Progenitor cell of endocrine pancreas (in vitro differentiated cells): ENCODE measurements at regions not wholly inside any gene's neighbourhood (a gene's known extent, or its start where the extent isn't known, plus 50 kb on each side); places are given as distances from the start of the nearest gene placed in this dataset.

Experiments used
- DNase-seq: peaks from one replicate; pipeline ENCODE4 v3.0.0; 2021; ENCODE audit warnings: low spot score; ENCODE audit not compliant: unreplicated experiment
- H3K27ac Mint-ChIP-seq: 2 replicates; pipeline ENCODE4 v1.8.0; 2021; ENCODE audit warnings: mild to moderate bottlenecking, moderate library complexity, mixed read lengths
- H3K27me3 Mint-ChIP-seq: 2 replicates; pipeline ENCODE4 v1.8.0; 2021; ENCODE audit warnings: mixed read lengths
- H3K36me3 Mint-ChIP-seq: 2 replicates; pipeline ENCODE4 v1.8.0; 2022; ENCODE audit warnings: mixed read lengths; ENCODE audit not compliant: insufficient read depth
- H3K4me1 Mint-ChIP-seq: 2 replicates; pipeline ENCODE4 v1.8.0; 2021; ENCODE audit warnings: low read depth, mixed read lengths
- H3K4me3 Mint-ChIP-seq: 2 replicates; pipeline ENCODE4 v1.8.0; 2021; ENCODE audit warnings: low read depth, mild to moderate bottlenecking, moderate library complexity, mixed read lengths
- H3K9me3 Mint-ChIP-seq: 2 replicates; pipeline ENCODE4 v1.8.0; 2021; ENCODE audit warnings: low read depth, mixed read lengths
- TF ChIP-seq, protein P1 (sequence below): fragments of 200-600 bp; sonication (generic); IDR thresholded peaks from one replicate; pipeline ENCODE4 v1.5.0; 2021; ENCODE audit warnings: antibody characterized with exemption, mild to moderate bottlenecking; ENCODE audit not compliant: unreplicated experiment

DNA sequence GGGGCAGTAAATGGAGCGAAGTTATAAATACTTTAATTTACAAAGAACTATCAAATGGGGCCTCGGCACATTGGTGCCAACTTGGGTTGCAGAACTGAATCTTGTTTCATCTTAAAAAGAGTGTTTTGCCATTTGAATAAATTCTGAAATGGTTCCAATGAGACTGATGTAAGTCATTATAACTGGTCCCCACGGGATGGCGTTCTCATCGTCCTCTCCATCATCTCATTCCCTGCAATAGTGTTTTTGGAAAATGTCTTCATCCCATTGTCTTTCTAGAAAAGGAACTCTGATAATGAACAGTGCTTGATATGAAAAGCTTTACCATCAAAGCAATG lies 422.0 kb upstream of the ID2 start:
- Mint-ChIP-seq H3K4me3 (no peak overlapping the region), H3K4me1 (peaks cover 27% of the 10 kb centered on the region), H3K36me3 (no peaks in the 10 kb centered on the region), H3K27me3 (peaks cover 18% of the 10 kb centered on the region), H3K9me3 (no peaks in the 10 kb centered on the region), H3K27ac (no peak overlapping the region)
- DNase-seq, result no peak
- TF ChIP-seq, protein P1, sequence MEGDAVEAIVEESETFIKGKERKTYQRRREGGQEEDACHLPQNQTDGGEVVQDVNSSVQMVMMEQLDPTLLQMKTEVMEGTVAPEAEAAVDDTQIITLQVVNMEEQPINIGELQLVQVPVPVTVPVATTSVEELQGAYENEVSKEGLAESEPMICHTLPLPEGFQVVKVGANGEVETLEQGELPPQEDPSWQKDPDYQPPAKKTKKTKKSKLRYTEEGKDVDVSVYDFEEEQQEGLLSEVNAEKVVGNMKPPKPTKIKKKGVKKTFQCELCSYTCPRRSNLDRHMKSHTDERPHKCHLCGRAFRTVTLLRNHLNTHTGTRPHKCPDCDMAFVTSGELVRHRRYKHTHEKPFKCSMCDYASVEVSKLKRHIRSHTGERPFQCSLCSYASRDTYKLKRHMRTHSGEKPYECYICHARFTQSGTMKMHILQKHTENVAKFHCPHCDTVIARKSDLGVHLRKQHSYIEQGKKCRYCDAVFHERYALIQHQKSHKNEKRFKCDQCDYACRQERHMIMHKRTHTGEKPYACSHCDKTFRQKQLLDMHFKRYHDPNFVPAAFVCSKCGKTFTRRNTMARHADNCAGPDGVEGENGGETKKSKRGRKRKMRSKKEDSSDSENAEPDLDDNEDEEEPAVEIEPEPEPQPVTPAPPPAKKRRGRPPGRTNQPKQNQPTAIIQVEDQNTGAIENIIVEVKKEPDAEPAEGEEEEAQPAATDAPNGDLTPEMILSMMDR, result no peak

DNA sequence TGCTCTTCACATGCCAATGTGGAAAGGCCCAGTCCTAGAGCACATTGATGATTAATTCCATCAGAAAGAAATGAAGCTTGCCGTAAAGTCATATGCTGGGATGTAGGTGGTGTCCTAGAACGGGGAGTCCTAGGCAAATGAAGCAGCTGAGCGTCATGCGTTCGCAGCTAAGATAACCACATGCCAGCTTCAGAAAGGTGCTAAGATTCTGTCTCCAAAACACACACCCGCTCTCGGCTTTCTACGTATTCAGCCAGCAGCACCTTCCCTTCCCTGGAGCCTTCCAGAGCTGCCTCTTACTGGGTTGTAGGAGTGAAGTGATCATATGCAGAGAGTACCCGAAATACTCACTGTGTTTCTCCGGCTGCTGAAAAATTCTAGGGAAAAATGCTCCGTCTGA lies 421.6 kb upstream of the ID2 start:
- peaks cover 18% of the 10 kb centered on the region for H3K27me3 Mint-ChIP-seq
- H3K4me1 Mint-ChIP-seq, result peaks cover 30% of the 10 kb centered on the region
- no peak for DNase-seq
- TF ChIP-seq, protein P1, result no peak
- H3K27ac Mint-ChIP-seq, result no peak overlapping the region
- H3K9me3 Mint-ChIP-seq, result no peaks in the 10 kb centered on the region
- H3K4me3 Mint-ChIP-seq, result no peak overlapping the region
- no peaks in the 10 kb centered on the region for H3K36me3 Mint-ChIP-seq

DNA sequence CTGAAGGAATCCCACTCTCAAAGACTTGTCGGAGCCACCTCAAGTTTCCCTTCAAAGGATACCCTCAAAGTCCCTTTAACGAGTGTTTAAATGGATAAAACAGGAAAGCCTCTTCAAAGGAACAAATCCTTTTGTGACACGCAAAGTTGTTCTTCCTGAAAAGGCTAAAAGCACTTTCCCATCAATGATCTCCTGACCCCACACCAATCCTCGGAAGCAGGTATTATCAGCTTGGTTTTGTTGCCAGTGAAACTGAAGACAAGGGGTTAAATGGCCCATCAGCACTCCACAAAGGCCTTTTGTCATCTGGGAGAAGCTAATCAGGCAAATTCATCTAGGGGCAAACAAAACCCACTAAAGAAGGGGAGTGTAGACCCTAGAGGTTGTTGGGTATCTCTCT lies 418.0 kb upstream of the ID2 start:
- no peak overlapping the region for H3K4me3 Mint-ChIP-seq
- no peaks in the 10 kb centered on the region for H3K36me3 Mint-ChIP-seq
- no peaks in the 10 kb centered on the region for H3K9me3 Mint-ChIP-seq
- peaks cover 15% of the 10 kb centered on the region for H3K27me3 Mint-ChIP-seq
- TF ChIP-seq, protein P1, result no peak
- peak overlapping the region; percentile 17 for H3K27ac Mint-ChIP-seq
- H3K4me1 Mint-ChIP-seq, result peaks cover 51% of the 10 kb centered on the region
- no peak for DNase-seq

DNA sequence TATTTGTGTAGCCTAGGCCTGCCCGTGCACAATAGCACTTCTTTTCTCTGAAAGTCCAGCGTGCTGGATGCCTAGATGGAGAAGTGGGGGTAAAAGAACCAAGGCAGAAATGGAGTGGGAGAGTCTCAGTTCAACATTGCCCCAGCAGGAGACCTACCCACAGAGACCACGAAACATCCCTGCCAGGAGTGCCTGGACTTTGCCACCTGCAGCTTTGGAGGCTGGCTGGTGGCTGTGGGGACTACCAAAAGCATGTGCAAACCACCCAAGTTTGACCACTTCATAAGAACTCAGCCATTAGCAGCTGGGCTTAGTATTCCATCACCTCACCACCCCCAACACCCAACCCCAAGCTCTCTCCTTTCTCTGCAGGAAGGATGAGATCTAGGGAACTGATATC lies 416.9 kb upstream of the ID2 start:
- Mint-ChIP-seq H3K27ac (no peak overlapping the region), H3K36me3 (no peaks in the 10 kb centered on the region), H3K27me3 (peaks cover 10% of the 10 kb centered on the region), H3K4me3 (no peak overlapping the region), H3K9me3 (no peaks in the 10 kb centered on the region), H3K4me1 (peaks cover 51% of the 10 kb centered on the region)
- DNase-seq, result no peak
- TF ChIP-seq, protein P1, result no peak

DNA sequence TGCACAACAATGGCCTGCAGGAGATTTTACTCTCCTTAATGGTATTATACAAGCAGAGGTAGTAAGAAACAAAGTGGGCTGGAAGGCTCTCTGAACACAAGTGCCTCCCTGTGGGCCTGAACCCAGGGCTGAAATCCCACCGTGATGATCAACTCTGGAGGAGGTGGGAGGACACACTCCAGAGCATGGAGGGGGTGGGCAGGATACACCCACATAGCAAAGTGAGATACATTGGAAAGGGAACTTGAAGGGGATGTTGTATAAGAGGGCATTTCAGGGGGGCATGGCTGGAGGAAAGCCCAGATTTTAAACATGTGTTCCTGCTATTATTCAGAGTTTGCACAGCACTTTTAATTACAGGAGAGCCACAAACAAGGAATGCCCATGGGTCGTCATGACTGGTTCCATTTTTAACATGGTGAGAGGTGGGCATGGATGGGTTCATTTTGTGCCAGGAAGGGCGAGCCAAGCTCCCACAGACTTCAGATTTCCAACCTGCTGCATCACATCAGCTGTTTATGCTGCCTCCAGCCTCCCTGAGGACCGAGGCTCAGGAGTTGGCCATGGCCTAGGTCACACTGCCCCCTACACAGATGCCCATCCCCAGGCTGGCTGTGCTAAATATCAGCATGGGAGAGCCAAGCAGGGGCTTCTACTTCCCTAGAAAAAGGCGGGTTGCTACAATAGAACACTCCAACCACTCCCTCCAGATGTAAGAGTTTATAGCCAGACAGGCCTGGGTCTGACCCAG lies 416.2 kb upstream of the ID2 start:
- TF ChIP-seq, protein P1, result no peak
- Mint-ChIP-seq H3K4me3 (no peak overlapping the region), H3K27me3 (peaks cover 4% of the 10 kb centered on the region), H3K9me3 (no peaks in the 10 kb centered on the region), H3K36me3 (no peaks in the 10 kb centered on the region), H3K27ac (no peak overlapping the region), H3K4me1 (peaks cover 49% of the 10 kb centered on the region)
- no peak for DNase-seq
